ENCODE measurements at regions not wholly inside any gene's neighbourhood (a gene's known extent, or its start where the extent isn't known, plus 50 kb on each side); places are given as distances from the start of the nearest gene placed in this dataset.

DNA sequence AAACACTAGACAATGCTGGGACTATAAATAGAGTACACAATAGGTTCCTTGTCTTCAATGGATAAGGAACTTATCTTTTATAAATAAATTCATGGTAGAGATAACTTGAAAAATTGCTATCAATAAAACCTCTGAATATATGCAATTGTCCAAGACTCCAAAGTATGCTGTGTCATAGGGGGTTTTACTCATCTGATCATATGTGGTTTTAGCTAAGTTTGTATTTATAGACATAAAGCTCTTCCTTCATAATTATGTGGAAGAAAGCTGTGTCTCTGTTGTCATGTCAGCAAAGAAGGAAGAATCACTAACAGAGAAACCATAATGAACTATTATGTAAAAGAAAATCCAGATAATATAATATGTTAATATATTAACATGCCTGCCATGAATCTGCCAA, 111.5 kb upstream of the ATXN7L3B start:
- Histone ChIP-seq H3K79me1 (ENCODE audit: low read depth, low read length) (no peaks in the 10 kb centered on the region), H3K9me3 (ENCODE audit: insufficient read depth in 2 of 2, low read depth in 1 of 2, low read length in 1 of 2) (no peaks in the 10 kb centered on the region), H3K14ac (ENCODE audit: insufficient read length) (no peak overlapping the region), H2BK120ac (replicated peaks; ENCODE audit: low read depth, low read length) (no peak overlapping the region), H4K20me1 (replicated peaks in 1 of 2; ENCODE audit: control insufficient read depth in 1 of 2, insufficient read depth in 2 of 2, low read length in 2 of 2) (no peaks in the 10 kb centered on the region), H3K4me2 (ENCODE audit: insufficient read depth in 1 of 2, low read depth in 2 of 2, low read length in 2 of 2) (no peak overlapping the region), H2BK5ac (ENCODE audit: low read depth, low read length) (no peak overlapping the region), H3K27ac (ENCODE audit: low read depth, low read length) (no peak overlapping the region), H3K23ac (ENCODE audit: insufficient read length) (no peak overlapping the region), H2AK5ac (ENCODE audit: low read depth, low read length) (no peak overlapping the region), H4K5ac (ENCODE audit: insufficient read length, low read depth, low read length) (no peak overlapping the region), H3K23me2 (ENCODE audit: low read depth, low read length) (no peaks in the 10 kb centered on the region), H3K18ac (ENCODE audit: extremely low read depth, low read length) (no peak overlapping the region), H3K79me2 (ENCODE audit: control insufficient read depth in 1 of 2, insufficient read depth in 2 of 2, low read length in 2 of 2) (no peaks in the 10 kb centered on the region), H3K4ac (replicated peaks; ENCODE audit: insufficient read length, low read depth, low read length) (no peak overlapping the region), H2AFZ (ENCODE audit: low read length) (no peak overlapping the region), H4K91ac (replicated peaks; ENCODE audit: insufficient read length, low read length) (no peak overlapping the region), H3K27me3 (replicated peaks in 1 of 4; ENCODE audit: control insufficient read depth in 3 of 4, extremely low read depth in 1 of 4, insufficient read depth in 3 of 4, low read length in 3 of 4) (no peaks in the 10 kb centered on the region), H4K8ac (ENCODE audit: extremely low read depth, insufficient read depth, low read length) (no peak overlapping the region), H3K9ac (replicated peaks in 1 of 4; ENCODE audit: extremely low read depth in 1 of 4, low read depth in 3 of 4, low read length in 3 of 4) (no peak overlapping the region), H2BK20ac (ENCODE audit: low read length) (no peak overlapping the region), H3K56ac (replicated peaks; ENCODE audit: insufficient read length, low read depth, low read length) (no peak overlapping the region), H3K4me1 (replicated peaks in 1 of 4; ENCODE audit: control insufficient read depth in 3 of 4, insufficient read depth in 4 of 4, low read length in 3 of 4) (no peaks in the 10 kb centered on the region), H2BK15ac (ENCODE audit: low read length) (no peak overlapping the region), H3K36me3 (ENCODE audit: control insufficient read depth in 2 of 4, insufficient read depth in 4 of 4, low read length in 3 of 4) (no peaks in the 10 kb centered on the region), H2BK12ac (ENCODE audit: low read depth, low read length) (no peak overlapping the region), H3K4me3 (ENCODE audit: extremely low read depth in 1 of 4, insufficient read depth in 2 of 4, low read depth in 3 of 4, low read length in 4 of 4) (no peak overlapping the region)
- DNase-seq (ENCODE audit: low read depth in 1 of 2, low spot score in 2 of 2) = no peak
- ChIA-PET POLR2A (ENCODE audit: partially characterized antibody) (no interaction called here), CTCF (ENCODE audit: partially characterized antibody) (interaction anchor here (0.9 to 2.0 kb wide), 3 partner anchors 11 to 54 kb away, joined by 3 to 4 read pairs (median 3); no protein-coding TSS in a partner anchor)
- FAIRE-seq = no peak
- TF ChIP-seq CTCF (IDR thresholded peaks at IDR 0.05; ENCODE audit: control extremely low read depth in 1 of 3, insufficient read depth in 1 of 3, low read depth in 1 of 3, low read length in 3 of 3) = no peak
- no peak for TF ChIP-seq SIX5 (IDR thresholded peaks at IDR 0.05; ENCODE audit: low read depth, low read length)
- TF ChIP-seq MAFK (IDR thresholded peaks at IDR 0.05; ENCODE audit: low read depth, low read length) = no peak
- TF ChIP-seq FOSL1 (IDR thresholded peaks at IDR 0.05; ENCODE audit: insufficient read depth, low read depth, low read length) = no peak
- no peak for TF ChIP-seq ASH2L (IDR thresholded peaks at IDR 0.05; ENCODE audit: low read length)
- TF ChIP-seq TAF1 (IDR thresholded peaks at IDR 0.05; ENCODE audit: low read depth, low read length) = no peak
- TF ChIP-seq RAD21 (IDR thresholded peaks at IDR 0.05 in 1 of 2, conservative IDR thresholded peaks at IDR 0.05 in 1 of 2; ENCODE audit: low read depth in 2 of 2, low read length in 2 of 2) = no peak
- no peak for TF ChIP-seq CTBP2 (IDR thresholded peaks at IDR 0.05; ENCODE audit: borderline replicate concordance, insufficient read depth, insufficient read length, low read length)

All from H1 (cell line).